Mesenchymal stem cell (in vitro differentiated cells and primary cell): ENCODE measurements at regions not wholly inside any gene's neighbourhood (a gene's known extent, or its start where the extent isn't known, plus 50 kb on each side); places are given as distances from the start of the nearest gene placed in this dataset.

Experiments used
- DNase-seq: peaks from one replicate; pipeline ENCODE4 v3.0.0-alpha.2; 2013
- H2AFZ ChIP-seq: one replicate; pipeline ENCODE4 v1.6.1; 2013; ENCODE audit warnings: low read depth, mild to moderate bottlenecking, control low read depth, inconsistent platforms, low read length, moderate library complexity
- H2AK5ac ChIP-seq: 2 replicates; pipeline ENCODE4 v1.6.1; 2013; ENCODE audit warnings: low read length, moderate library complexity, mild to moderate bottlenecking, inconsistent platforms; ENCODE audit not compliant: severe bottlenecking
- H2BK120ac ChIP-seq: one replicate; pipeline ENCODE4 v1.6.1; 2013; ENCODE audit warnings: low read depth, mild to moderate bottlenecking, inconsistent platforms, low read length, moderate library complexity
- H2BK12ac ChIP-seq, 2 experiments: one replicate each; pipeline ENCODE4 v1.6.1; 2013; ENCODE audit warnings: inconsistent platforms in 2 of 2, low read length in 2 of 2, mild to moderate bottlenecking in 2 of 2, moderate library complexity in 2 of 2, control low read depth in 1 of 2
- H2BK15ac ChIP-seq: one replicate; pipeline ENCODE4 v1.6.1; 2013; ENCODE audit warnings: mild to moderate bottlenecking, low read depth, inconsistent platforms; ENCODE audit not compliant: poor library complexity, severe bottlenecking
- H2BK5ac ChIP-seq: 2 replicates; pipeline ENCODE4 v1.6.1; 2013; ENCODE audit warnings: low read depth, mild to moderate bottlenecking, low read length, control low read depth, inconsistent platforms; ENCODE audit not compliant: poor library complexity, severe bottlenecking
- H3K14ac ChIP-seq, 2 experiments: one replicate each; pipeline ENCODE4 v1.6.1; 2013; ENCODE audit warnings: inconsistent platforms in 2 of 2, low read length in 2 of 2, control low read depth in 1 of 2, mild to moderate bottlenecking in 1 of 2, moderate library complexity in 1 of 2
- H3K18ac ChIP-seq, 2 experiments: one replicate each; pipeline ENCODE4 v1.6.1; 2013; ENCODE audit warnings: inconsistent platforms in 2 of 2, low read length in 2 of 2, control low read depth in 1 of 2, low read depth in 1 of 2, mild to moderate bottlenecking in 1 of 2
- H3K23ac ChIP-seq, 2 experiments: one replicate each; pipeline ENCODE4 v1.6.1; 2013; ENCODE audit warnings: inconsistent platforms in 2 of 2, low read length in 2 of 2, mild to moderate bottlenecking in 2 of 2, moderate library complexity in 2 of 2, control low read depth in 1 of 2
- H3K27ac ChIP-seq: 2 replicates; pipeline ENCODE4 v1.5.1; 2013; ENCODE audit warnings: mild to moderate bottlenecking, moderate library complexity, low read length, control low read depth, inconsistent platforms; ENCODE audit not compliant: poor library complexity, severe bottlenecking
- H3K27me3 ChIP-seq, 2 experiments: 2 replicates each; pipeline versions ENCODE4 v1.6.1 to v1.7.0; 2013; ENCODE audit warnings: low read length in 2 of 2, mild to moderate bottlenecking in 2 of 2, moderate library complexity in 2 of 2, control low read depth in 1 of 2, inconsistent platforms in 1 of 2; ENCODE audit not compliant: control insufficient read depth in 1 of 2, insufficient read depth in 1 of 2
- H3K36me3 ChIP-seq, 2 experiments: 2 replicates each; pipeline versions ENCODE4 v1.6.1 to v1.7.0; 2013; ENCODE audit warnings: low read length in 2 of 2, control low read depth in 1 of 2, inconsistent platforms in 1 of 2, low read depth in 1 of 2, mild to moderate bottlenecking in 1 of 2; ENCODE audit not compliant: insufficient read depth in 2 of 2, control insufficient read depth in 1 of 2
- H3K4ac ChIP-seq, 2 experiments: one replicate each; pipeline ENCODE4 v1.6.1; 2013; ENCODE audit warnings: inconsistent platforms in 2 of 2, low read length in 2 of 2, mild to moderate bottlenecking in 2 of 2, moderate library complexity in 2 of 2, control low read depth in 1 of 2, low read depth in 1 of 2
- H3K4me1 ChIP-seq: 2 replicates; pipeline ENCODE4 v1.6.1; 2013; ENCODE audit warnings: low read depth, low read length, control low read depth; ENCODE audit not compliant: control insufficient read depth, insufficient read depth
- H3K4me2 ChIP-seq: 2 replicates; pipeline ENCODE4 v1.6.1; 2013; ENCODE audit warnings: low read length, mild to moderate bottlenecking, inconsistent platforms; ENCODE audit not compliant: poor library complexity, severe bottlenecking
- H3K4me3 ChIP-seq, 2 experiments: 2 replicates each; pipeline versions ENCODE4 v1.5.1 to v1.7.0; 2013; ENCODE audit warnings: low read length in 2 of 2, mild to moderate bottlenecking in 2 of 2, control low read depth in 1 of 2, low read depth in 1 of 2; ENCODE audit not compliant: insufficient read depth in 1 of 2
- H3K79me1 ChIP-seq: replicated peaks from 2 replicates; pipeline ENCODE4 v1.6.1; 2013; ENCODE audit warnings: mild to moderate bottlenecking, control low read depth, low read length, inconsistent platforms; ENCODE audit not compliant: poor library complexity, severe bottlenecking
- H3K9ac ChIP-seq: 2 replicates; pipeline ENCODE4 v1.7.0; 2013; ENCODE audit warnings: mild to moderate bottlenecking, low read length, moderate library complexity
- H3K9me3 ChIP-seq: 2 replicates; pipeline ENCODE4 v1.7.0; 2013; ENCODE audit warnings: mild to moderate bottlenecking, low read length; ENCODE audit not compliant: control insufficient read depth
- H4K8ac ChIP-seq: one replicate; pipeline ENCODE4 v1.6.1; 2013; ENCODE audit warnings: inconsistent platforms, mild to moderate bottlenecking, low read length, moderate library complexity
- H4K91ac ChIP-seq: one replicate; pipeline ENCODE4 v1.6.1; 2013; ENCODE audit warnings: mild to moderate bottlenecking, low read length, inconsistent platforms
- WGBS: methylation state at CpG from one replicate; pipeline ENCODE4 v1.1.7; 2013; ENCODE audit warnings: mixed read lengths; 5-methylcytosine and 5-hydroxymethylcytosine counted together

- Histone ChIP-seq H3K14ac (no peak overlapping the region), H2BK120ac (no peak overlapping the region), H3K18ac (no peak overlapping the region), H3K4me2 (no peak overlapping the region), H3K27ac (no peak overlapping the region), H2BK15ac (no peak overlapping the region), H3K9ac (no peak overlapping the region), H4K8ac (no peak overlapping the region), H3K9me3 (no peaks in the 10 kb centered on the region), H3K36me3 (no peaks in the 10 kb centered on the region), H3K4ac (no peak overlapping the region), H2BK5ac (no peak overlapping the region), H2AK5ac (no peak overlapping the region), H2BK12ac (no peak overlapping the region), H4K91ac (no peak overlapping the region), H3K4me1 (peaks cover 7% of the 10 kb centered on the region), H3K23ac (no peak overlapping the region), H2AFZ (no peak overlapping the region), H3K27me3 (no peaks in the 10 kb centered on the region), H3K4me3 (no peak overlapping the region), H3K79me1 (no peaks in the 10 kb centered on the region)
- no peak for DNase-seq
- 53% methylated on average over 2 of the region's 3 CpGs for WGBS
Observed at GRCh38 chr2:12009323-12009905, 263.0 kb downstream of the LPIN1 start.

DNA sequence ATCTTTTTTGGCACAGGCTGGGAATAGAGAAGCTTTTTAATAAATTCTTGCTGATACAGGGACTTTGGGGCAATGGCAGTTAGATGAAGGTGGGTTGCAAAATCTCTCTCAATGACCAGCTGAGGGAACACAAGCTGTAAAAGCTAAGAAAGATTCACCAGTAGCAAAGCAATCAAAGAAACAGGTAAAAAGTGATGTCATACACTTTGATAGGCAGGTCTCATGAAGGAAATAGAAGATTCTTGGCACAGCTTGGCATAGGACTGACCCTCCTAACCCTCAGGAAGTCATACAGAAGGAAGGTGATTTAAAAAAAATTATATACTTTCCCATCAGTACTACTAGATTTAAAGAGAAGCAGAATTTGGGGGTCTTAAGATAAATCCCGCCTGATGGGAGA, 263.6 kb downstream of the LPIN1 start:
- WGBS, result 100% methylated on average over 1 of the region's 1 CpG
- H3K27me3 ChIP-seq, result no peaks in the 10 kb centered on the region

DNA sequence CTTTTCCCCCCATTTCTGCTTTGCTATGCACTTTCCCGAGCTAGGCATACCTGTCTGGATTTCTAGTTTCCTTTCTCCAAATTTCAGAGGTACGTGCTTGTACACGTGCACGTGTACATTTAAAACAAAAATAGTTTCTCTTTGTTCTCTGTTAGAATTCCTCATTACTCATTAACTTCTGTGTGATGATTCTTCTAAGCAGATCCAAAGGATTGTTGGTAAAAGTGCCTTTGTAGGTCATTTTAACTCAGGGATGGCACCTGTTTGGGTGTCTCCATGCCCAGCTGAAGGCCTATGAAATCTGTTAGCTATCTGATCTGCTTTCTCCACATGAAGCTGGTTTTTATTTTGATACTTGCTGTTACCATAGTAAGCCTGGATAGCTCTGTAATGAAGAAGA, 264.3 kb downstream of the LPIN1 start:
- Histone ChIP-seq H2BK120ac (no peak overlapping the region), H3K23ac (no peak overlapping the region), H2BK12ac (no peak overlapping the region), H3K79me1 (no peaks in the 10 kb centered on the region), H3K4me3 (no peak overlapping the region), H2AFZ (no peak overlapping the region), H4K8ac (no peak overlapping the region), H3K4me2 (no peak overlapping the region), H2BK15ac (no peak overlapping the region), H3K18ac (no peak overlapping the region), H2AK5ac (no peak overlapping the region), H3K9ac (no peak overlapping the region), H3K14ac (no peak overlapping the region), H3K27me3 (no peaks in the 10 kb centered on the region), H3K36me3 (no peaks in the 10 kb centered on the region), H4K91ac (no peak overlapping the region), H3K9me3 (no peaks in the 10 kb centered on the region), H3K4ac (no peak overlapping the region), H3K4me1 (peaks cover 7% of the 10 kb centered on the region), H2BK5ac (no peak overlapping the region), H3K27ac (no peak overlapping the region)
- 78% methylated on average over 4 of the region's 4 CpGs for WGBS
- no peak for DNase-seq

More for the DNA sequence above, 263.6 kb downstream of the LPIN1 start:
- H3K9ac ChIP-seq, result no peak overlapping the region
- H3K36me3 ChIP-seq, result no peaks in the 10 kb centered on the region
- H3K4me2 ChIP-seq, result no peak overlapping the region
- no peak overlapping the region for H2AK5ac ChIP-seq
- H2BK5ac ChIP-seq, result no peak overlapping the region
- H2BK15ac ChIP-seq, result no peak overlapping the region
- H3K14ac ChIP-seq, result no peak overlapping the region
- H3K18ac ChIP-seq, result no peak overlapping the region
- peaks cover 7% of the 10 kb centered on the region for H3K4me1 ChIP-seq
- no peaks in the 10 kb centered on the region for H3K79me1 ChIP-seq
- H3K4ac ChIP-seq, result no peak overlapping the region
- H2BK12ac ChIP-seq, result no peak overlapping the region
- H2BK120ac ChIP-seq, result no peak overlapping the region
- no peak overlapping the region for H2AFZ ChIP-seq
- no peak overlapping the region for H4K91ac ChIP-seq
- H3K27ac ChIP-seq, result no peak overlapping the region
- no peak for DNase-seq
- no peak overlapping the region for H3K23ac ChIP-seq
- no peak overlapping the region for H3K4me3 ChIP-seq
- H4K8ac ChIP-seq, result no peak overlapping the region
- no peaks in the 10 kb centered on the region for H3K9me3 ChIP-seq

DNA sequence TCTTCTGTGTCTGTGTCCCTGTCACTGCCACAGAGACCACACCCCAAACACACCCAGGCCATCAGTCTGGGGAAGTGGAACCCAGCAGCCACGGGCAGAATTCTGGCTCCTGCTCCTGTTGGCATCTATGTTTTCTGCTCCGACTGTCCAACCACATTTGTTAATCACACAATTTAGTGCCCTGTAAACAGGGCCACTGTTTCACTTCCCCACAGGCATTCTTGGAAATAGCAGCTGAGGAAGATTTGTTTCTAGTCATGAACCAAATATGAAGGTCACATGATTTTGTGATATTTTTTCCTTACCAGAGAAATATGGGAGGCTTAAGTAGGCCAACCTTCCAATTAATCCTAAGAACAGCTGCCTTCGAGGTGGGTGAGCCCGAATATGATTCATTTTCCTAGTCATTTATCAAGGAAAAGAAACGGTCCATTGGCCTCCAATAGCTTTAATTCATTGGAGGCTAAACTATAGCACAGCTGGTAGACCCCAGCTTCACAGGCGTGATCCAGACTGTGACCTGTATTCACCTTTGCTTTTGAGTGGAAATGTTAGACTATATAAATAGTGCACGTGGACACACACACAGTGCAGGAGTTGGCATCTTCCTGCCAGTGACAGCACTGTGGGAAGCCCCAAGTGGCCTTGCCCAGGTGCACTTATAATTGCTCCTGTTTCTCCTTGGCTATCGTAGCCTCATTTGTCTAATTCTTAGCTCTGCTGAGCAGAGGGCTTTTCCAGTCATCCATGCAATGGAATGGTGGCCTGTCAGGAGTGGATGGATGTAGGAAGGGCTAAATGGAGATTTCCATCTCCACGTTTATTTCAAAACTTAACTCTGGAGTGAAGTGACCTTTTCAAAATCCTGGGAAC, 267.9 kb downstream of the LPIN1 start:
- H3K23ac ChIP-seq, result no peak overlapping the region
- no peak overlapping the region for H2BK15ac ChIP-seq
- no peak overlapping the region for H2BK120ac ChIP-seq
- H3K79me1 ChIP-seq, result no peaks in the 10 kb centered on the region
- no peak overlapping the region for H3K9ac ChIP-seq
- H3K14ac ChIP-seq, result no peak overlapping the region
- WGBS, result 90% methylated on average over 7 of the region's 9 CpGs
- H3K18ac ChIP-seq, result peak overlapping the region in 1 of 2 experiments; percentile 64
- H4K91ac ChIP-seq, result no peak overlapping the region
- no peak overlapping the region for H2AK5ac ChIP-seq
- no peak overlapping the region for H2AFZ ChIP-seq
- no peak overlapping the region for H3K4ac ChIP-seq
- H3K4me1 ChIP-seq, result peaks cover 4% of the 10 kb centered on the region
- peak overlapping the region; percentile 2 to 26 for H2BK12ac ChIP-seq
- DNase-seq, result no peak
- no peak overlapping the region for H2BK5ac ChIP-seq
- H3K27ac ChIP-seq, result no peak overlapping the region
- H3K4me2 ChIP-seq, result no peak overlapping the region
- H3K36me3 ChIP-seq, result no peaks in the 10 kb centered on the region
- no peaks in the 10 kb centered on the region for H3K27me3 ChIP-seq
- no peak overlapping the region for H3K4me3 ChIP-seq
- no peaks in the 10 kb centered on the region for H3K9me3 ChIP-seq
- peak overlapping the region; percentile 38 for H4K8ac ChIP-seq
